ENCODE measurements at regions not wholly inside any gene's neighbourhood (a gene's known extent, or its start where the extent isn't known, plus 50 kb on each side); places are given as distances from the start of the nearest gene placed in this dataset.

DNA sequence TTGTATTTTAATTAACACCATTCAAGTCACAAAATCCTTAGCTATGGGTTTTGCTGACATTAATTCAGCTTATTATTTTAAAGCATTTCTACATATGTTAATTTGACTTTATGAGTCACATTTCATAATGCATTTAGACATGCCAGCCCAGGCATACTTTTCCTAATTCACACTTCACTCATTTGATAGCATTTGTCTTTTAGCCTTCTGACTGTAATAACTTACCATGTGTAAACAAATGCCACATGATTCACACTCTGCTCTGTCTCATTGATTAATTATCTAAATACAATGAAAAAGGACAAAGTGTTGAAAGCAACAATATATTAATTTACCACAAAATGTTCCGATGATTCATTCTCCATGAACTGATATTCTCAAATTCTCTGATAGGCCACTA, 927.8 kb upstream of the EPHA6 start:
- Histone ChIP-seq H3K9me3 (no peaks in the 10 kb centered on the region), H3K4me3 (no peak overlapping the region), H3K36me3 (no peaks in the 10 kb centered on the region), H3K4me1 (no peaks in the 10 kb centered on the region), H3K27ac (no peak overlapping the region), H3K27me3 (no peaks in the 10 kb centered on the region)
- DNase-seq: no peak
- TF ChIP-seq POLR2A (IDR thresholded peaks at IDR 0.05): no peak

DNA sequence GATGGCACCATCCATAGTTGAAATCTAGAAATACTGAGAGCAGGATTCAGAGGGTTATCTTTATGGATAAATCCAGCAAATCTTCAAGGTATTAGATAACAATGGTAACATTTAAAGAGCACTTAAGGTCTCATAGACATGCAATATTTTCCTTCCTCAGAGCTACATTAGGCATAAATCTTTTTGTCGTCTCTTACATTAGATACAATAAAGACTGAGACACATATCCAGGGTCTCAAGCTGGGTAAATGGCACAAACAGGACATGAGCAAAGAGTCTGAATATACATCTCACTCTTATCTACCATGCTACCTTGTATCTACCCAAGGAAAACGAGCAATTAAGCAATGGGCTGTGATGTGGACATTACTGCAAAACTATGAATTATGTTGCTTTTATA, 927.3 kb upstream of the EPHA6 start:
- H3K27ac ChIP-seq: no peak overlapping the region
- H3K36me3 ChIP-seq: no peaks in the 10 kb centered on the region
- DNase-seq: no peak
- H3K4me3 ChIP-seq: no peak overlapping the region
- no peaks in the 10 kb centered on the region for H3K9me3 ChIP-seq
- no peaks in the 10 kb centered on the region for H3K4me1 ChIP-seq
- no peaks in the 10 kb centered on the region for H3K27me3 ChIP-seq
- TF ChIP-seq POLR2A (IDR thresholded peaks at IDR 0.05): no peak
- TF ChIP-seq, protein P1, sequence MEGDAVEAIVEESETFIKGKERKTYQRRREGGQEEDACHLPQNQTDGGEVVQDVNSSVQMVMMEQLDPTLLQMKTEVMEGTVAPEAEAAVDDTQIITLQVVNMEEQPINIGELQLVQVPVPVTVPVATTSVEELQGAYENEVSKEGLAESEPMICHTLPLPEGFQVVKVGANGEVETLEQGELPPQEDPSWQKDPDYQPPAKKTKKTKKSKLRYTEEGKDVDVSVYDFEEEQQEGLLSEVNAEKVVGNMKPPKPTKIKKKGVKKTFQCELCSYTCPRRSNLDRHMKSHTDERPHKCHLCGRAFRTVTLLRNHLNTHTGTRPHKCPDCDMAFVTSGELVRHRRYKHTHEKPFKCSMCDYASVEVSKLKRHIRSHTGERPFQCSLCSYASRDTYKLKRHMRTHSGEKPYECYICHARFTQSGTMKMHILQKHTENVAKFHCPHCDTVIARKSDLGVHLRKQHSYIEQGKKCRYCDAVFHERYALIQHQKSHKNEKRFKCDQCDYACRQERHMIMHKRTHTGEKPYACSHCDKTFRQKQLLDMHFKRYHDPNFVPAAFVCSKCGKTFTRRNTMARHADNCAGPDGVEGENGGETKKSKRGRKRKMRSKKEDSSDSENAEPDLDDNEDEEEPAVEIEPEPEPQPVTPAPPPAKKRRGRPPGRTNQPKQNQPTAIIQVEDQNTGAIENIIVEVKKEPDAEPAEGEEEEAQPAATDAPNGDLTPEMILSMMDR (IDR thresholded peaks at IDR 0.05): no peak

DNA sequence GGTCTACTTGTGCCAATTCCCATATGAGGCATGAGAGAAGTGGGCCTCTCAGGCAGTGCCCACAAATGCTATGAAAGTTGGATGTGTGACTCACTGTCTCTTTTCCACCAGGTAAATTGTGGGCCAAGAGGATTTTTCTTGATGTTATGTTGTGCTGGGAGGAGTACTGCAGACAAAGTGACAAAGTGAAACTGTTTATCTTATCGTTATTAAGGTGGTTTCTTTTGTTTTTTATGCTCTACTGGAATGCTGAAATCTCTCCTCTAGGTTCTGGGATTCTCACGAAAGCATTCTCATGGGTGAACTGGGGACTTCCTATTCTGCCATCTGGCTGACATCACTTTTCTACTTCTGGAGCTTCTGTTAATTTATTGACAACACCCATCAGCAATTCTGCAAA, 919.6 kb upstream of the EPHA6 start:
- TF ChIP-seq POLR2A (IDR thresholded peaks at IDR 0.05): no peak
- TF ChIP-seq, protein P1 (IDR thresholded peaks at IDR 0.05): no peak
- no peak for DNase-seq
- H3K4me3 ChIP-seq: no peak overlapping the region

DNA sequence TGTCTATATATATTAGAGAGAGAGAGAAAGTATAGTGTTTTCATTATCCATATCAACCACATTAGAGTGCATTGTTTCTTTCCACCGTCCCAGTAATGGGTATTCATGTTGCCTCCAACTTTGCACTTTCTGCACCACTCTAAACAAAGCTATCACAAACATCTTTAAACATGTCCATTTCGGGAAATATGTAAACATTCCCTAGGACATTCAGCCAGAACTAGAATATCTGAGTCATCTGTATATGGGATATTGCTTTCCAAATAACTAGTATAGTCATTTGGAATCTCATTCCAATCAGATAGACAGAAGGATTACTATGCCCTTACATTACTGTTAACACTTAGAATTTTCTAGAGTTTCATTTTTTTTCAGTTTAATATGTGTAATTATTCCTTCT, 914.9 kb upstream of the EPHA6 start:
- no peak overlapping the region for H3K27ac ChIP-seq
- no peak overlapping the region for H3K4me3 ChIP-seq
- no peaks in the 10 kb centered on the region for H3K27me3 ChIP-seq
- no peaks in the 10 kb centered on the region for H3K36me3 ChIP-seq
- H3K4me1 ChIP-seq: no peaks in the 10 kb centered on the region
- TF ChIP-seq, protein P1 (IDR thresholded peaks at IDR 0.05): no peak
- TF ChIP-seq POLR2A (IDR thresholded peaks at IDR 0.05): no peak
- DNase-seq: no peak
- H3K9me3 ChIP-seq: no peaks in the 10 kb centered on the region

More for the DNA sequence above, 919.6 kb upstream of the EPHA6 start:
- no peaks in the 10 kb centered on the region for H3K9me3 ChIP-seq
- no peaks in the 10 kb centered on the region for H3K4me1 ChIP-seq
- H3K27ac ChIP-seq: no peak overlapping the region
- no peaks in the 10 kb centered on the region for H3K27me3 ChIP-seq
- no peaks in the 10 kb centered on the region for H3K36me3 ChIP-seq

- no peaks in the 10 kb centered on the region for H3K27me3 ChIP-seq
- TF ChIP-seq, protein P1 (IDR thresholded peaks at IDR 0.05): no peak
- no peak for TF ChIP-seq POLR2A (IDR thresholded peaks at IDR 0.05)
- no peaks in the 10 kb centered on the region for H3K36me3 ChIP-seq
- H3K9me3 ChIP-seq: no peaks in the 10 kb centered on the region
- H3K4me1 ChIP-seq: no peaks in the 10 kb centered on the region
- no peak for DNase-seq
- no peak overlapping the region for H3K4me3 ChIP-seq
- H3K27ac ChIP-seq: no peak overlapping the region
Observed at GRCh38 chr3:95899911-95900310, 914.5 kb upstream of the EPHA6 start.

GRCh38 chr3:95901948-95902347, 912.4 kb upstream of the EPHA6 start:
- no peaks in the 10 kb centered on the region for H3K27me3 ChIP-seq
- TF ChIP-seq POLR2A (IDR thresholded peaks at IDR 0.05): no peak
- TF ChIP-seq, protein P1 (IDR thresholded peaks at IDR 0.05): no peak

More at GRCh38 chr3:95901948-95902347, 912.4 kb upstream of the EPHA6 start:
- no peak for DNase-seq
- Histone ChIP-seq H3K4me1 (no peaks in the 10 kb centered on the region), H3K9me3 (no peaks in the 10 kb centered on the region), H3K36me3 (no peaks in the 10 kb centered on the region), H3K27ac (no peak overlapping the region), H3K4me3 (no peak overlapping the region)
